ENCODE measurements at regions not wholly inside any gene's neighbourhood (a gene's known extent, or its start where the extent isn't known, plus 50 kb on each side); places are given as distances from the start of the nearest gene placed in this dataset.

DNA sequence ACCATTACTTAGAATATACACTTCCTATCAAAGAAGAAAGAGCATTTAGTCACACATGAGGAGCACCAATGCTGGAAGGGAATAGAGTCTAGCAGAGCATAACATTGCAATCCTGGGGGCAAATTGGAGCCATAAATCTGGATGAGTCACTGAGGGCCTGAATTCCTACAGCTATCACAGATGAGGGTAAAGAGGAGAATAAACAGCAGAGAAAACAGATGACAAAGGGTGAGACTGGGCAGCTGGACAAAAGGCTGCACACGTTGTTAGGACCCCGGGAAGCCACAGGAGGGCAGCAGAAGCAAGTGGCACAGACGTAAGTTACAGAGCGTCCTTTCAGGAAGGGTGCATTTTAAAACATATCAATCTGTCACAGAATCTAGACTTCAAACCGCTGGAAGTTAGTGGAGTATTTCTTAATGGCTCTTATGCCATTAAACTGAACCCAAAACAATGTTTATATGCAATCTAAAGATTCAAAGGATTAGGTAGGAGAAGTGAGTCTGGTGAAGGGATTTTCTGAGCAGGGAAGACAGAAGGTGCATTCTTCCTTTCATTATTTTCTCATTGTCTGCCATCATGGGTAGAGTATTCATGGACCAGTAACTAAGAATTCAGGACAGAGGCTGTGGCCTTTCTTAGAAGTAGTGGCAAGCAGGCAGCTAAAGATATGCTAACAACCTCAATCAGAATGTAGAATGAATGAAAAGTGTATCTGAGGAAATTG is 159.8 kb upstream of the DAAM1 start:
- TF ChIP-seq POLR2A (IDR thresholded peaks at IDR 0.05) = no peak
- TF ChIP-seq, protein P1, sequence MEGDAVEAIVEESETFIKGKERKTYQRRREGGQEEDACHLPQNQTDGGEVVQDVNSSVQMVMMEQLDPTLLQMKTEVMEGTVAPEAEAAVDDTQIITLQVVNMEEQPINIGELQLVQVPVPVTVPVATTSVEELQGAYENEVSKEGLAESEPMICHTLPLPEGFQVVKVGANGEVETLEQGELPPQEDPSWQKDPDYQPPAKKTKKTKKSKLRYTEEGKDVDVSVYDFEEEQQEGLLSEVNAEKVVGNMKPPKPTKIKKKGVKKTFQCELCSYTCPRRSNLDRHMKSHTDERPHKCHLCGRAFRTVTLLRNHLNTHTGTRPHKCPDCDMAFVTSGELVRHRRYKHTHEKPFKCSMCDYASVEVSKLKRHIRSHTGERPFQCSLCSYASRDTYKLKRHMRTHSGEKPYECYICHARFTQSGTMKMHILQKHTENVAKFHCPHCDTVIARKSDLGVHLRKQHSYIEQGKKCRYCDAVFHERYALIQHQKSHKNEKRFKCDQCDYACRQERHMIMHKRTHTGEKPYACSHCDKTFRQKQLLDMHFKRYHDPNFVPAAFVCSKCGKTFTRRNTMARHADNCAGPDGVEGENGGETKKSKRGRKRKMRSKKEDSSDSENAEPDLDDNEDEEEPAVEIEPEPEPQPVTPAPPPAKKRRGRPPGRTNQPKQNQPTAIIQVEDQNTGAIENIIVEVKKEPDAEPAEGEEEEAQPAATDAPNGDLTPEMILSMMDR (IDR thresholded peaks at IDR 0.05) = peak; percentile 58 to 88 (median 80)

All from adrenal gland (tissue), 5 donors.